H9 (cell line): ENCODE measurements at regions not wholly inside any gene's neighbourhood (a gene's known extent, or its start where the extent isn't known, plus 50 kb on each side); places are given as distances from the start of the nearest gene placed in this dataset.

Source experiments
- DNase-seq: peaks from one replicate; pipeline ENCODE4 v3.0.0-alpha.2; 2017
- H2AFZ ChIP-seq: one replicate; pipeline ENCODE4 v1.6.1; 2013; ENCODE audit warnings: mild to moderate bottlenecking, low read length, control low read depth, moderate library complexity
- H2AK5ac ChIP-seq: 2 replicates; pipeline ENCODE4 v1.6.1; 2013; ENCODE audit warnings: low read length, control low read depth, mixed read lengths; ENCODE audit not compliant: insufficient read length
- H2BK120ac ChIP-seq: one replicate; pipeline ENCODE4 v1.6.1; 2013; ENCODE audit warnings: low read depth, mild to moderate bottlenecking, low read length, control low read depth, inconsistent platforms; ENCODE audit not compliant: poor library complexity, severe bottlenecking
- H2BK12ac ChIP-seq: 2 replicates; pipeline ENCODE4 v1.6.1; 2013; ENCODE audit warnings: low read length, control low read depth, mixed read lengths, low read depth; ENCODE audit not compliant: insufficient read length
- H2BK15ac ChIP-seq: 2 replicates; pipeline ENCODE4 v1.6.1; 2013; ENCODE audit warnings: low read depth, low read length, control low read depth
- H2BK20ac ChIP-seq: one replicate; pipeline ENCODE4 v1.6.1; 2013; ENCODE audit warnings: low read depth, mild to moderate bottlenecking, low read length, control low read depth, inconsistent platforms; ENCODE audit not compliant: poor library complexity, severe bottlenecking
- H2BK5ac ChIP-seq: 2 replicates; pipeline ENCODE4 v1.6.1; 2013; ENCODE audit warnings: low read length, control low read depth, mixed read lengths; ENCODE audit not compliant: insufficient read length
- H3K14ac ChIP-seq: 2 replicates; pipeline ENCODE4 v1.6.1; 2013; ENCODE audit warnings: low read length, control low read depth; ENCODE audit not compliant: insufficient read depth
- H3K18ac ChIP-seq: 2 replicates; pipeline ENCODE4 v1.6.1; 2013; ENCODE audit warnings: low read depth, mild to moderate bottlenecking, mixed read lengths, low read length, control low read depth; ENCODE audit not compliant: insufficient read length
- H3K23ac ChIP-seq: 2 replicates; pipeline ENCODE4 v1.6.1; 2013; ENCODE audit warnings: low read length, control low read depth, mixed read lengths, low read depth; ENCODE audit not compliant: insufficient read length
- H3K23me2 ChIP-seq: 2 replicates; pipeline ENCODE4 v1.6.1; 2013; ENCODE audit warnings: low read depth, mild to moderate bottlenecking, mixed read lengths, low read length, control low read depth; ENCODE audit not compliant: insufficient read length, poor library complexity, severe bottlenecking
- H3K27ac ChIP-seq: 2 replicates; pipeline ENCODE4 v1.5.1; 2013; ENCODE audit warnings: low read length, control low read depth, mixed read lengths, low read depth; ENCODE audit not compliant: insufficient read length
- H3K27me3 ChIP-seq: 2 replicates; pipeline ENCODE4 v1.6.1; 2013; ENCODE audit warnings: low read length, control low read depth, inconsistent platforms; ENCODE audit not compliant: insufficient read depth
- H3K4ac ChIP-seq: 2 replicates; pipeline ENCODE4 v1.6.1; 2013; ENCODE audit warnings: low read depth, mild to moderate bottlenecking, control low read depth, inconsistent platforms, low read length, moderate library complexity
- H3K4me1 ChIP-seq: 2 replicates; pipeline ENCODE4 v1.6.1; 2013; ENCODE audit warnings: low read length, control low read depth, inconsistent platforms; ENCODE audit not compliant: insufficient read depth
- H3K4me2 ChIP-seq: 2 replicates; pipeline ENCODE4 v1.6.1; 2013; ENCODE audit warnings: low read length, control low read depth, mixed read lengths; ENCODE audit not compliant: insufficient read length, insufficient read depth
- H3K56ac ChIP-seq: 2 replicates; pipeline ENCODE4 v1.6.1; 2013; ENCODE audit warnings: low read depth, mild to moderate bottlenecking, mixed read lengths, low read length, control low read depth; ENCODE audit not compliant: insufficient read length
- H3K79me1 ChIP-seq: 2 replicates; pipeline ENCODE4 v1.6.1; 2013; ENCODE audit warnings: low read depth, mild to moderate bottlenecking, moderate library complexity, low read length, control low read depth, inconsistent platforms; ENCODE audit not compliant: insufficient read depth, poor library complexity, severe bottlenecking
- H3K79me2 ChIP-seq: 2 replicates; pipeline ENCODE4 v1.6.1; 2013; ENCODE audit warnings: low read length, control low read depth, inconsistent platforms; ENCODE audit not compliant: insufficient read depth
- H3K9ac ChIP-seq: 2 replicates; pipeline ENCODE4 v1.6.1; 2013; ENCODE audit warnings: low read length, control low read depth, mixed read lengths; ENCODE audit not compliant: insufficient read length; ENCODE audit errors: extremely low read depth
- H3K9me3 ChIP-seq: one replicate; pipeline ENCODE4 v1.6.1; 2013; ENCODE audit warnings: low read depth, low read length, inconsistent platforms; ENCODE audit not compliant: control insufficient read depth
- H3T11ph ChIP-seq: one replicate; pipeline ENCODE4 v1.6.1; 2013; ENCODE audit warnings: mild to moderate bottlenecking, low read length, control low read depth, inconsistent platforms
- H4K20me1 ChIP-seq: one replicate; pipeline ENCODE4 v1.6.1; 2013; ENCODE audit not compliant: control insufficient read depth, insufficient read length, insufficient read depth
- H4K5ac ChIP-seq: 2 replicates; pipeline ENCODE4 v1.6.1; 2013; ENCODE audit warnings: low read depth, mild to moderate bottlenecking, mixed read lengths, low read length, control low read depth; ENCODE audit not compliant: insufficient read length
- H4K8ac ChIP-seq: replicated peaks from 2 replicates; pipeline ENCODE4 v1.6.1; 2013; ENCODE audit warnings: low read length, control low read depth, mixed read lengths, low read depth; ENCODE audit not compliant: insufficient read length
- H4K91ac ChIP-seq: 2 replicates; pipeline ENCODE4 v1.6.1; 2013; ENCODE audit warnings: low read depth, mild to moderate bottlenecking, moderate library complexity, mixed read lengths, low read length, control low read depth; ENCODE audit not compliant: insufficient read length
- H3K27ac Mint-ChIP-seq, 3 experiments: 2 replicates in 2 of 3; 3 replicates in 1 of 3; pipeline ENCODE4 v1.8.0; 2020 to 2021; ENCODE audit warnings: mixed read lengths in 3 of 3, mild to moderate bottlenecking in 1 of 3, moderate library complexity in 1 of 3
- H3K27me3 Mint-ChIP-seq: 2 replicates; pipeline ENCODE4 v1.8.0; 2021; ENCODE audit warnings: low read depth, mild to moderate bottlenecking, moderate library complexity, mixed read lengths
- H3K36me3 Mint-ChIP-seq, 3 experiments: 2 replicates in 2 of 3; 3 replicates in 1 of 3; pipeline ENCODE4 v1.8.0; 2020 to 2021; ENCODE audit warnings: low read depth in 3 of 3, mixed read lengths in 3 of 3; ENCODE audit not compliant: insufficient read depth in 1 of 3
- H3K4me1 Mint-ChIP-seq, 2 experiments: 2 replicates each; pipeline ENCODE4 v1.8.0; 2020; ENCODE audit warnings: mixed read lengths in 2 of 2
- H3K4me3 Mint-ChIP-seq, 2 experiments: 2 replicates in 1 of 2; 3 replicates in 1 of 2; pipeline ENCODE4 v1.8.0; 2020 to 2021; ENCODE audit warnings: mild to moderate bottlenecking in 2 of 2, mixed read lengths in 2 of 2, moderate library complexity in 1 of 2
- H3K9me3 Mint-ChIP-seq, 2 experiments: 2 replicates in 1 of 2; 3 replicates in 1 of 2; pipeline ENCODE4 v1.8.0; 2020; ENCODE audit warnings: mild to moderate bottlenecking in 2 of 2, mixed read lengths in 2 of 2, moderate library complexity in 1 of 2
- CTCF ChIP-seq: fragments of 200-600 bp; sonication (generic); conservative IDR thresholded peaks from 3 replicates; pipeline ENCODE4 v1.8.0; 2021; ENCODE audit warnings: antibody characterized with exemption, mild to moderate bottlenecking
- WGBS: extraction: QIAGEN DNeasy Blood & Tissue Kit; methylation state at CpG from one replicate; pipeline ENCODE4 v1.1.7; 2013; ENCODE audit warnings: missing lambda C conversion rate, low lambda C conversion rate, mixed read lengths; ENCODE audit not compliant: insufficient read length; ENCODE audit errors: extremely low coverage; 5-methylcytosine and 5-hydroxymethylcytosine counted together

GRCh38 chr1:14183329-14183728 is 415.2 kb upstream of the KAZN start:
- no peak overlapping the region; a peak in 3 of 7 replicates for H3K27ac Mint-ChIP-seq
- no peak overlapping the region for H3K27ac ChIP-seq
- TF ChIP-seq CTCF: no peak

More at GRCh38 chr1:14183329-14183728, 415.2 kb upstream of the KAZN start:
- Histone ChIP-seq H3K23me2 (no peaks in the 10 kb centered on the region), H2AFZ (no peak overlapping the region), H3K4me2 (no peak overlapping the region), H3K79me2 (no peaks in the 10 kb centered on the region), H3T11ph (no peak overlapping the region), H3K79me1 (no peaks in the 10 kb centered on the region), H3K4ac (no peak overlapping the region), H3K9me3 (no peaks in the 10 kb centered on the region), H3K14ac (no peak overlapping the region), H2BK120ac (no peak overlapping the region), H2BK20ac (no peak overlapping the region), H3K9ac (no peak overlapping the region), H2BK5ac (no peak overlapping the region), H3K18ac (no peak overlapping the region), H2BK15ac (no peak overlapping the region), H3K23ac (no peak overlapping the region), H4K5ac (no peak overlapping the region), H4K8ac (no peak overlapping the region), H3K27me3 (no peaks in the 10 kb centered on the region), H3K4me1 (peaks cover 14% of the 10 kb centered on the region; the same call in 1 of the 2 replicates), H2AK5ac (no peak overlapping the region), H3K56ac (no peak overlapping the region), H2BK12ac (no peak overlapping the region), H4K20me1 (no peaks in the 10 kb centered on the region), H4K91ac (no peak overlapping the region)
- WGBS: no CpG with 5 or more reads among the region's 11 CpGs
- peak; percentile 28 for DNase-seq
- H3K9me3 Mint-ChIP-seq: peaks cover 2 to 8% of the 10 kb centered on the region in 2 experiments; a peak in 3 of 5 replicates
- H3K4me3 Mint-ChIP-seq: no peak overlapping the region
- peaks cover 5% of the 10 kb centered on the region; the same call in 1 of the 2 replicates for H3K27me3 Mint-ChIP-seq
- H3K4me1 Mint-ChIP-seq: peaks cover 53 to 56% of the 10 kb centered on the region in 2 experiments
- peaks cover 0 to 13% (median 7%) of the 10 kb centered on the region in 3 experiments; a peak in 3 of 7 replicates for H3K36me3 Mint-ChIP-seq
